Ovary (tissue), 3 donors: ENCODE measurements at regions not wholly inside any gene's neighbourhood (a gene's known extent, or its start where the extent isn't known, plus 50 kb on each side); places are given as distances from the start of the nearest gene placed in this dataset.

Experiments used
- POLR2A ChIP-seq: fragments of 450-650 bp; IDR thresholded peaks from one replicate; pipeline ENCODE4 v1.6.1; 2017; ENCODE audit warnings: antibody characterized with exemption, mild to moderate bottlenecking, moderate library complexity
- TF ChIP-seq, protein P1 (sequence below), 3 donors: fragments of 450-650 bp in 2 of 3; fragments of 200-600 bp in 1 of 3; IDR thresholded peaks; one replicate each; pipeline versions ENCODE4 v1.5.1 to v1.8.0; 2016 to 2022; ENCODE audit warnings: antibody characterized with exemption in 3 of 3, mild to moderate bottlenecking in 1 of 3
- donor health status: DM: no; HTN: no; CAD: no.

- TF ChIP-seq, protein P1, sequence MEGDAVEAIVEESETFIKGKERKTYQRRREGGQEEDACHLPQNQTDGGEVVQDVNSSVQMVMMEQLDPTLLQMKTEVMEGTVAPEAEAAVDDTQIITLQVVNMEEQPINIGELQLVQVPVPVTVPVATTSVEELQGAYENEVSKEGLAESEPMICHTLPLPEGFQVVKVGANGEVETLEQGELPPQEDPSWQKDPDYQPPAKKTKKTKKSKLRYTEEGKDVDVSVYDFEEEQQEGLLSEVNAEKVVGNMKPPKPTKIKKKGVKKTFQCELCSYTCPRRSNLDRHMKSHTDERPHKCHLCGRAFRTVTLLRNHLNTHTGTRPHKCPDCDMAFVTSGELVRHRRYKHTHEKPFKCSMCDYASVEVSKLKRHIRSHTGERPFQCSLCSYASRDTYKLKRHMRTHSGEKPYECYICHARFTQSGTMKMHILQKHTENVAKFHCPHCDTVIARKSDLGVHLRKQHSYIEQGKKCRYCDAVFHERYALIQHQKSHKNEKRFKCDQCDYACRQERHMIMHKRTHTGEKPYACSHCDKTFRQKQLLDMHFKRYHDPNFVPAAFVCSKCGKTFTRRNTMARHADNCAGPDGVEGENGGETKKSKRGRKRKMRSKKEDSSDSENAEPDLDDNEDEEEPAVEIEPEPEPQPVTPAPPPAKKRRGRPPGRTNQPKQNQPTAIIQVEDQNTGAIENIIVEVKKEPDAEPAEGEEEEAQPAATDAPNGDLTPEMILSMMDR (IDR thresholded peaks at IDR 0.05): no peak
- no peak for TF ChIP-seq POLR2A
Observed at GRCh38 chr12:92462527-92462926, 240.3 kb upstream of the PLEKHG7 start.
